ENCODE measurements at regions not wholly inside any gene's neighbourhood (a gene's known extent, or its start where the extent isn't known, plus 50 kb on each side); places are given as distances from the start of the nearest gene placed in this dataset.

DNA sequence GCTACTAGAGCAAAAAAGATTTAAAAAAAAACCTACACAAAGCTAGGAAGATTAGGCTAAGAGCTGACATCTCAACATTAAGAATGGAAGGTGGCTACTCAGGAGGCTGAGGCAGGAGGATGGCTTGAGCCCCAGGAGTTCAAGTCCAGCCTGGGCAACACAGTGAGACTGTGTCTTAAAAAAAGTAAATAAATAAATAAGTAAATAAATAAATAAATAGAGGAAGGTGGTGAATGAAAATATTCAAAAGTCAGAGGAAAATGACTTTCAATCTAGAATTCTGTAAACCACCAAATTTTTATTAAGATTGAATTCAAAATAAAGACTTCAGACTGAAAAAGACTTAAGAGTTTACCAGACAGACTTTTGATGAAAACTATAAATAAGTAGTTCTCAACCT lies 50.9 kb upstream of the TMPRSS2 start:
- no peak for TF ChIP-seq TEAD4 (IDR thresholded peaks at IDR 0.05; ENCODE audit: borderline replicate concordance, insufficient read depth)
- no peak for TF ChIP-seq PBX3 (IDR thresholded peaks at IDR 0.05)
- TF ChIP-seq, protein P1, sequence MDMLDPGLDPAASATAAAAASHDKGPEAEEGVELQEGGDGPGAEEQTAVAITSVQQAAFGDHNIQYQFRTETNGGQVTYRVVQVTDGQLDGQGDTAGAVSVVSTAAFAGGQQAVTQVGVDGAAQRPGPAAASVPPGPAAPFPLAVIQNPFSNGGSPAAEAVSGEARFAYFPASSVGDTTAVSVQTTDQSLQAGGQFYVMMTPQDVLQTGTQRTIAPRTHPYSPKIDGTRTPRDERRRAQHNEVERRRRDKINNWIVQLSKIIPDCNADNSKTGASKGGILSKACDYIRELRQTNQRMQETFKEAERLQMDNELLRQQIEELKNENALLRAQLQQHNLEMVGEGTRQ (IDR thresholded peaks at IDR 0.05; ENCODE audit: borderline replicate concordance, low read depth, low read length), result no peak
- TF ChIP-seq GATA2 (CRISPR knock-in tag; IDR thresholded peaks at IDR 0.05), result no peak
- TF ChIP-seq, protein P2, sequence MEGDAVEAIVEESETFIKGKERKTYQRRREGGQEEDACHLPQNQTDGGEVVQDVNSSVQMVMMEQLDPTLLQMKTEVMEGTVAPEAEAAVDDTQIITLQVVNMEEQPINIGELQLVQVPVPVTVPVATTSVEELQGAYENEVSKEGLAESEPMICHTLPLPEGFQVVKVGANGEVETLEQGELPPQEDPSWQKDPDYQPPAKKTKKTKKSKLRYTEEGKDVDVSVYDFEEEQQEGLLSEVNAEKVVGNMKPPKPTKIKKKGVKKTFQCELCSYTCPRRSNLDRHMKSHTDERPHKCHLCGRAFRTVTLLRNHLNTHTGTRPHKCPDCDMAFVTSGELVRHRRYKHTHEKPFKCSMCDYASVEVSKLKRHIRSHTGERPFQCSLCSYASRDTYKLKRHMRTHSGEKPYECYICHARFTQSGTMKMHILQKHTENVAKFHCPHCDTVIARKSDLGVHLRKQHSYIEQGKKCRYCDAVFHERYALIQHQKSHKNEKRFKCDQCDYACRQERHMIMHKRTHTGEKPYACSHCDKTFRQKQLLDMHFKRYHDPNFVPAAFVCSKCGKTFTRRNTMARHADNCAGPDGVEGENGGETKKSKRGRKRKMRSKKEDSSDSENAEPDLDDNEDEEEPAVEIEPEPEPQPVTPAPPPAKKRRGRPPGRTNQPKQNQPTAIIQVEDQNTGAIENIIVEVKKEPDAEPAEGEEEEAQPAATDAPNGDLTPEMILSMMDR (IDR thresholded peaks at IDR 0.05), result no peak
- no peak for TF ChIP-seq MEF2A (IDR thresholded peaks at IDR 0.05; ENCODE audit: borderline replicate concordance, low read depth)
- TF ChIP-seq MXI1 (IDR thresholded peaks at IDR 0.05; ENCODE audit: low read depth, low read length), result no peak
- TF ChIP-seq SMC3 (IDR thresholded peaks at IDR 0.05; ENCODE audit: low read depth, low read length), result no peak
- TF ChIP-seq REST (IDR thresholded peaks at IDR 0.05; ENCODE audit: low read depth, low read length), result no peak

Data from SK-N-SH (cell line).